Lung (tissue), 11 donors: ENCODE measurements at regions not wholly inside any gene's neighbourhood (a gene's known extent, or its start where the extent isn't known, plus 50 kb on each side); places are given as distances from the start of the nearest gene placed in this dataset.
A peak's percentile ranks its signal among the peaks of the same experiment; 100 is the strongest.

Experiments used
- ATAC-seq: fragments of 200-7000 bp; cut with Tn5 transposase; one replicate; pipeline ENCODE4 v1.9.1; 2020; ENCODE audit warnings: moderate number of reproducible peaks; ENCODE audit not compliant: insufficient read depth, low FRiP score
- DNase-seq, 3 donors: peaks; one replicate each; pipeline ENCODE4 v3.0.0-alpha.2; 2013 to 2017
- H3K27ac ChIP-seq, 2 donors: one replicate each; pipeline ENCODE4 v1.5.1; 2013; ENCODE audit warnings: mild to moderate bottlenecking in 2 of 2, moderate library complexity in 2 of 2, control low read depth in 1 of 2, inconsistent platforms in 1 of 2, low read depth in 1 of 2, low read length in 1 of 2
- H3K27me3 ChIP-seq, 3 donors: one replicate each; pipeline ENCODE4 v1.5.1; 2013; ENCODE audit warnings: low read length in 2 of 3; ENCODE audit not compliant: control insufficient read depth in 3 of 3, insufficient read depth in 3 of 3
- H3K36me3 ChIP-seq, 4 donors: one replicate each; pipeline ENCODE4 v1.5.1; 2013; ENCODE audit warnings: low read length in 4 of 4, mild to moderate bottlenecking in 1 of 4, moderate library complexity in 1 of 4; ENCODE audit not compliant: control insufficient read depth in 4 of 4, insufficient read depth in 4 of 4
- H3K4me1 ChIP-seq, 5 donors: one replicate each; pipeline ENCODE4 v1.5.1; 2013; ENCODE audit warnings: low read length in 5 of 5, mild to moderate bottlenecking in 2 of 5, moderate library complexity in 1 of 5; ENCODE audit not compliant: control insufficient read depth in 5 of 5, insufficient read depth in 5 of 5
- H3K4me3 ChIP-seq: one replicate; pipeline ENCODE4 v1.5.1; 2013; ENCODE audit warnings: mild to moderate bottlenecking, control low read depth, moderate library complexity
- H3K9ac ChIP-seq, 2 donors: one replicate each; pipeline ENCODE4 v1.5.1; 2013; ENCODE audit warnings: low read length in 2 of 2, control low read depth in 1 of 2; ENCODE audit not compliant: insufficient read depth in 1 of 2
- H3K9me3 ChIP-seq, 4 donors: one replicate each; pipeline ENCODE4 v1.5.1; 2013; ENCODE audit warnings: low read length in 3 of 4, mild to moderate bottlenecking in 1 of 4, moderate library complexity in 1 of 4; ENCODE audit not compliant: control insufficient read depth in 4 of 4, insufficient read depth in 3 of 4
- CTCF ChIP-seq: IDR thresholded peaks from 2 replicates; pipeline ENCODE4 v1.5.1; 2012; ENCODE audit warnings: mild to moderate bottlenecking; ENCODE audit errors: control extremely low read depth, extremely low read depth
- WGBS, 2 donors: extraction: QIAGEN DNeasy Blood & Tissue Kit; methylation state at CpG; one replicate each; pipeline ENCODE4 v1.1.7; 2013; 5-methylcytosine and 5-hydroxymethylcytosine counted together
- donor health status: control.
- donor health status: control.
- donor health status: Bipolar disorder and iron deficiency.
- donor health status: healthy.
- donor health status: DM: yes; HTN: yes; CAD: no.

DNA sequence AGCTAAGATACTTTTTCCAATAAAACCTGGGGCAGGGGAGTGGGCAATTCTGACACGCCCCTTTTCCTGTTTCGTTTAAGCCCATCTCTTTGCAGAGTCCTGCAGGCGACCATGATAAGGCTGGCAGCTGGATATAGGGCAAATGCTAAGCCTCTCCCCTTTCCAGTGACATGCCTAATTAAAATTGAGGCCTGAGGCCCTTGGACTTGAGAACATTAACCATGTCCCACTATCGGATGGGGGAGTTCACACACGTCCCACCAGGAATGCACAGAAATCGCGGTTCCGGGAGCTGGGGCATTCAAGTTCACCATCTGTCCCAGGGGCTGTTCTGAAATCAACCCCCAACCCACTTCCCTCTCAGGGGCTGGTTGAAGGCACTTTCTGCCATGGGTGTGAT, 109.2 kb upstream of the FOXF1 start:
- peaks cover 0 to 3% (median 0%) of the 10 kb centered on the region in 4 donors for H3K9me3 ChIP-seq
- H3K9ac ChIP-seq, result no peak overlapping the region
- H3K27ac ChIP-seq, result no peak overlapping the region
- no peaks in the 10 kb centered on the region for H3K36me3 ChIP-seq
- ATAC-seq, result no peak
- peaks cover 0 to 22% (median 10%) of the 10 kb centered on the region in 5 donors for H3K4me1 ChIP-seq
- no peak overlapping the region for H3K4me3 ChIP-seq
- no peaks in the 10 kb centered on the region for H3K27me3 ChIP-seq
- no peak for DNase-seq
- TF ChIP-seq CTCF, result no peak
- 91 to 93% methylated on average over 8 of the region's 8 CpGs for WGBS, 2 donors

GRCh38 chr16:86403085-86403484, 107.2 kb upstream of the FOXF1 start:
- no peaks in the 10 kb centered on the region for H3K36me3 ChIP-seq
- no peak for TF ChIP-seq CTCF
- no peaks in the 10 kb centered on the region for H3K27me3 ChIP-seq
- ATAC-seq, result no peak
- no peak overlapping the region for H3K9ac ChIP-seq
- no peak overlapping the region for H3K27ac ChIP-seq
- H3K4me3 ChIP-seq, result no peak overlapping the region
- 73 to 95% methylated on average over 7 of the region's 7 CpGs for WGBS, 2 donors
- H3K9me3 ChIP-seq, result no peaks in the 10 kb centered on the region
- peak; percentile 56 to 70 (median 69) for DNase-seq
- H3K4me1 ChIP-seq, result peaks cover 0 to 11% (median 0%) of the 10 kb centered on the region in 5 donors

DNA sequence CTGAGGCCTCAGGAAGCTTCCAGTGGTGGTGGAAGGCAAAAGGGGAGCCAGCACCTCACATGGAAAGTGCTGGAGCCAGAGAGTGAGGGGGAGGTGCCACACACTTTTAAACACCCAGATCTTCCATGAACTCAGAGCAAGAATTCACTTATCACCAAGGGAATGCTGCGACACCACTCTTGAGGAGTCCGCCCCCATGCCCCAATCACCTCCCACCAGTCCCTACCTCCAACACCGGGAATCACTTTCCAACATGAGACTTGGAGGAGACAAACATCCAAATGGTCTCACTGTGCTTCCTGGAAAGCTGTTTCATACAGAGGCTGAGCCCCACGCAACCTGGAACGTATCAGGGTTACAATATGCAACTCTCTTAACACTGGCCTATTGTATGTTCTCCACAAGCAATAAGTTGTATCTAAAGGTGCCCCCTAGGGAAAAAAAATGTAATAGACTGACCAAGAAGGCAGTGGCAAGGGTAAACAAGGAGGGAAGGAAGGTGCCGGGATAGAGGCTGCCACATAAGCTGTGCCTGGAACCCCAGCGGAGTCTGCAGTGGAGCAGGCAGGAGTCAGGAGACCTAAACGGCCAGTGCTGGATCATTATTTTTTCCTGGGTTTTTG, 106.7 kb upstream of the FOXF1 start:
- TF ChIP-seq CTCF, result no peak
- H3K27ac ChIP-seq, result no peak overlapping the region
- no peaks in the 10 kb centered on the region for H3K9me3 ChIP-seq
- no peaks in the 10 kb centered on the region for H3K36me3 ChIP-seq
- peaks cover 0 to 7% (median 0%) of the 10 kb centered on the region in 5 donors for H3K4me1 ChIP-seq
- WGBS, 2 donors, result 60 to 76% methylated on average over 8 of the region's 8 CpGs
- ATAC-seq, result no peak
- no peaks in the 10 kb centered on the region for H3K27me3 ChIP-seq
- H3K9ac ChIP-seq, result no peak overlapping the region
- H3K4me3 ChIP-seq, result no peak overlapping the region
- peak in 1 of 3 donors; percentile 41 for DNase-seq

DNA sequence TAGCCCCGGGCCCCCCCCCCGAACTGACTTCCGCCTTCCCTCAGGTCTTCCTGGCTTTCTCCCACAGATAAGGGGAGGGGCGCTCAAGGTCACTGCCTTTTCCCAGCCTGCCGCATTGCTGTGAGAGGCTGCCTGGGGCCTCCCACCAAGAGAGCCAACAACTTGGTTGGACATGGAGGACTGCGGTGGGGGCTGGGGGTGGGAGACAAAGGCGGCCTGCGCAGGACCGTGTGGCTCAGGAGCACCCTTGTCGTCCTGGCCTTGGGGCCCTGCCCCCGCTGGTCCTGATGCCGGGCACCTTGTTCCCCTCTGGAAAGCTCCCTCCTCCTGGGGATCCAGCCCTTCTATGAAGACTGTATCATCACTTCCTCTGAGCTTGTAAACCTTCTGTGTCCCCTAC, 105.6 kb upstream of the FOXF1 start:
- H3K9ac ChIP-seq, result no peak overlapping the region
- 65 to 71% methylated on average over 10 to 12 of the region's 12 CpGs for WGBS, 2 donors

More for the DNA sequence above, 105.6 kb upstream of the FOXF1 start:
- H3K27me3 ChIP-seq, result no peaks in the 10 kb centered on the region
- DNase-seq, result no peak
- H3K4me3 ChIP-seq, result no peak overlapping the region
- no peaks in the 10 kb centered on the region for H3K9me3 ChIP-seq
- H3K36me3 ChIP-seq, result no peaks in the 10 kb centered on the region
- H3K27ac ChIP-seq, result no peak overlapping the region
- TF ChIP-seq CTCF, result no peak
- no peak for ATAC-seq
- peaks cover 0 to 11% (median 5%) of the 10 kb centered on the region in 5 donors for H3K4me1 ChIP-seq
